GM18861 (cell line): ENCODE measurements at regions not wholly inside any gene's neighbourhood (a gene's known extent, or its start where the extent isn't known, plus 50 kb on each side); places are given as distances from the start of the nearest gene placed in this dataset.

Experiments
- ATAC-seq: cut with Tn5 transposase; IDR thresholded peaks from one replicate; pipeline ENCODE4 v1.9.1; 2021; ENCODE audit not compliant: unreplicated experiment

GRCh38 chr6:43911354-43912115 lies 141.5 kb downstream of the VEGFA start:
- ATAC-seq: no peak

GRCh38 chr6:43910638-43911353 lies 140.8 kb downstream of the VEGFA start:
- ATAC-seq: no peak

GRCh38 chr6:43910149-43910637 lies 140.2 kb downstream of the VEGFA start:
- ATAC-seq: no peak

DNA sequence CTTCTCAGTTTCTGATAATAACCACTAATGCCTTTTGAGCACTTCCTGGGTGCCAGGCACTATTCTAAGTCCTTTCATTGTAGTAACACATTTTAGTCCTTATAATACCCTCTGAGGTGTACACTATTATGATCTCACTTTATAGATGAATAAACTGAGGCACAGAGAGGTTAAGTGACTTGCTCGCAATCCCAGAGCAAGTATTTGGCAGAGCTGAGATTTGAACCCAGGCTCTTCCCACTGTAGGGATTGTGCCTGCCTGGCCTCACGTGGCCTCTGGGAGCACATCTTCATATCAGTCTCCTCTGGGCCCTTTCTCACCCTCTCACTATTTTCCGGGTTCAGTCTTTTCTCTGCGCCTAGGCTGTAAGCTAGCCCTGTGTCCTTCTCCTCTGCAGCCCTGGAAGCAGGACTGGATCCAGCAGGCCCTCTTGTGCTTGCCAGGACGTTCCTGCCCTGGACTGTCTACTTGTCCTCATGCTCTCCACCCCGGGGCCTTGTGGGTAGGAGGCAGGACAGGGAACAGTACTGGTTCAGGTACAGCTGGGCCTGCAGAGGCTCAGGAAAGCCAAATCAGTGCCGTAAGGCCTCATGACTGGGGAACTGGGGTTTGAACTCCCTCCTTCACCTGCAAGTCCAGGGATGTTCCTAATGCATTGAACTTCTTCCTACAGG lies 139.6 kb downstream of the VEGFA start:
- ATAC-seq: no peak

DNA sequence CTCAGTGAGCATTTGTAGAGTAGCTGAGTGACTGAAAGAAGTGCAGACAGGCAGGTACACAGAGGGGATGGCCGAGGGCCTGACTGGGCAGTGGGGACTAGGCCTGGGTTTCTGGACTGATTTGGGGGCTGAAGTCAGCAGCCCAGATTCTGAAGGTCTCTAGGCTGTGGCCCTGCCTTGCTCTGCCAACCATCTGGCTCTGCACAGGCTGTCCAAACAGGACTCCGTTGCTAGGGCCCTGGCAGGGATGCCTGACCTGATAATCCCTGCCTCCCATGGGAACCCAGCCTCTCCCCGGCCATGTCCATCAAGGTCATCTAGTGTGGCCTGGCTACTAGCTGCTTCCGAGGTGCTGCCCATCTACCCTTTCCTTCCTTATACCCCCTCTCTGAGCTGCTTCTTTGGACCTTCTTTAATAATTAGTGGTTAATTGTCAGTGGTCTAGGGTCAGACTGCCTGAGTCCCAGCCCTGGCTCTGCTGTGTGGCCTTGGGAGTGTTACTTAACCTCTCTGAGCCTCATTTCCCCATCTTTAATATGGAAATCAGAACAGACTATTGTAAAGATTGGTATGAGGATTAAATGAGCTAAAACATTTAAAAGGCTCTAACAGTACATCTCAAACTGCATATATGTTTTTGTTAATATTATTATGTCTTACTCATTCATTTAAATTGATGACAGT lies 137.9 kb downstream of the VEGFA start:
- ATAC-seq: no peak

DNA sequence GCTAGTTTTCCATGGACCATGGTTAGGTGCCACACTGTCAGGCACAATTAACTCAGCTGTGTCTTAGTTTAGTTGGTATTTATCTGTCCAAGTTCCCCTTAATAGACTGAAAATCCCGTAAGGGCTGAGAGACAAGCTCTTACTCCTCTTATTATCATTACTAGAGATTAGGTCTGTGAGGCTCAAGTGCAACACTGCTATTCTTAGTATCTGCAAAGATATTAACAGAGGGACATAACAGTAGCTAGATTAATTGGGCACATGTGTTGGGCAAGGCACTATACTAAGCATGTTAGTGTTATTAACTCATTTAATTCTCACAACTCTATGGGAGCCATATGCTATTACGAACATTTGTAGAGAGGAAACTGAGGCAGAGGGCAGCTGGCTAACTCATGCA lies 137.3 kb downstream of the VEGFA start:
- no peak for ATAC-seq

DNA sequence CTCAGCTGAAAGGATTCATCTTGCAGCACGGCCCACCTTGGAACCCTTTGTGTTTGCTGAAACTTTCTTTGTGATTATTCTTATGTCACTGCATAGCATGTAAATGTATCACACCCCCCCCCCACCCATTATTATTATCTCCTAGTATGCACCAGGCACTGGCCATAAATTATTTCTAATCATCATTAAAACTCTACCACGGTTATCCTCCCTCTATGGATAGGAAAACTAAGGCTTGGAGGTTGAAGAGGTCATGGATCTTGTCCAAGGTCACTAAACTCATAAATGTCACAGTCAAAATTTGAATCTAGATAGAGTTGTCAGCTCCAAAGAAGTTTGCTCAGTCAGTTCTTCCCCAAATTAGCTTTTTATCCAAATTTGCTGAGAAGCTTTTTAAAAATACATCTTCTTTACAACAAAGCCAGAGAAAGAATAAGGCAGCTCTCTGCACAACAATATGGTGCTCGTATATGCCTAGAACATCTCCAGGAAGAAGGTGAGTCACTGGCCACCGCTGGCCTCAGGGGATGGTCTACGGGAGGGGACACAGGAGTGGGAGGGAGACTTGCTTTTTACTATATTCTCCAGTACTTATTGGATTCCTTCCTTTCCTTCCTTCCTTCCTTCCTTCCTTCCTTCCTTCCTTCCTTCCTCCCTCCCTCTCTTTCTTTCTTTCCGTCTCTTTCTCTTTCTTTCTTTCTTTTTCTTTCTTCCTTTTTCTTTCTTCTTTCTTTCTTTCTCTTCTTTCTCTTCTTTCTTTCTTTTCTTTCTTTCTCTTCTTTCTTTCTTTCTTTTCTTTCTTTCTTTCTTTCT lies 134.5 kb downstream of the VEGFA start:
- ATAC-seq: no peak

DNA sequence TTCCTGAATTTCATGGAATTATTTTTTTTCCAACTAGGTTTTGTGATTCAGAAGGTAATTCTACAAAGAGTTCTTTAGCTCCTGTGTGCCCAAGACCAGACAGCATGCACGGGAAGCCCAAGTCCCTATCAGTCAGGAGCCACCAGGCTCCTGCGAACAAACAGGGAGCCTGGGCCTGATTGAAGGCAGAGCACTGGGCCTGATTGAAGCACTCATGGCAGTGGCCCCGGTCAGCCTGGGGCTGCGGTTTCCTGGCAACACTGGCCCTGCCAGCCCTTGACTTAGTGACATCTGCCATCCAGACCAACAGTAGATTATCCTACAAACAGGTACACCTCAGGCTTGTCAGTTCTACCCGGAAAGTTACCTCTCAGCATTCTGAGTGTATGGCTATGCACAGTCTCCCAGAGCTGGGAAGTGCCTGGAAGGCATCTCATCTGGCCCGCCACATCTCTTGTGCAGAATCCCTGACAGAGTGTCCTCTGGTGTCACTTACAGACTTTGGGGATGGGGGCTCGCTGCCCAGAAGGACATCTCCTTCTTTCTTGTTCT lies 133.8 kb downstream of the VEGFA start:
- no peak for ATAC-seq

GRCh38 chr6:43901733-43902230 lies 131.8 kb downstream of the VEGFA start:
- ATAC-seq: no peak

- ATAC-seq: no peak
Observed at GRCh38 chr6:43900916-43901732, 131.1 kb downstream of the VEGFA start.

DNA sequence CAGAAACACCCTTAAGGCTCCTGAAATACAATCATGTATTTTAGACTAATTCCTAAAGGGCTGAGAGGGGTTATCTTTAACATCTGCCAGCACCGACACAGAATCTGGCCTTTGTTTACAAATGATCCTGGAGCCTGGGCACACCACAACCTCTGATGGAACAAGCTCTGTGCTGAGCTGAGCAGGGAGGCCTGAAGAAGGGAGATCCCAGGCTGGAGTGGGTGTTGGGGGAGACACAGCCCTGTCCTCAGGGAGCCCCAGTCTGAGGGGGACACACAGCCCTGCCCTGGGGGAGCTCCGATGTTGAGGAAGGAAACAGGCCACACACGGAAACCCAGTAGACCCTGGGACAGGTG lies 130.5 kb downstream of the VEGFA start:
- no peak for ATAC-seq

GRCh38 chr6:43899830-43900229 lies 129.8 kb downstream of the VEGFA start:
- no peak for ATAC-seq

GRCh38 chr6:43898358-43899131 lies 128.5 kb downstream of the VEGFA start:
- ATAC-seq: no peak

DNA sequence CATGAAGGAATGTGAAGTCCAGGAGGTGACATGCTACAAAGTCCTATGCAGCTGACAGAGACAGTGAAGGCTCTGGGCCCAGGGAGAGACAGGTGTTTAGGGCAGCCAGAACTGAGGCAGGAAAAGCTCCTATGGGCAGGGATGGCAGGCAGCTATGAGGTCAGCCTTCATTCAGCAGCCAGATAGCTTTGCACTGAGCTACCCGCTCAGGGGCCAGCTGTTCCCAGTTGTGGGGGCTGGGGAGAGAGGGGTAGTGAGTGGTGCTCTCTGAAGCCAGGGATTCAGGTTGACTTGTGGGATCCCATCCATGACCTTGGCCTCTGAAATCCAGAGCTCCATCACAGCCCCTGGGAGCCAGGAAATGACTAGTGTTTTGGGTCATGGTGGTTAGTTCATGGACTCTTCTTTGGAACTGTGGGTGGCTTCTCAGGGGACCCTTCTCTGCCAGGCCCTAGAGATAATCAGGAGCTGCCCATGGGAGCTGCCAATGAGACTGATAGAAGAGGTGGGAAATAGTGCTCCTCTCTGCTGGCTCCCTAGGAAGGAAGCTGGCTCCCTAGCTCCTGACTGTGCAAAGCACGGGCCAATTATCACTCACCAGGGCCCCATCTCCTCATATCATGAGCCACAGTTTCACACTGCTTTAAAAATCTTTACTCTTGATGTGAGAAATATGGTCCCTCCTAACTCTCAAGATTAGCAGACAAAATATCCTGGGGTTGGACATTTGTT lies 127.7 kb downstream of the VEGFA start:
- ATAC-seq: no peak

- no peak for ATAC-seq
Observed at GRCh38 chr6:43896329-43897255, 126.6 kb downstream of the VEGFA start.

- no peak for ATAC-seq
Observed at GRCh38 chr6:43895656-43896328, 125.8 kb downstream of the VEGFA start.
